ENCODE measurements at regions not wholly inside any gene's neighbourhood (a gene's known extent, or its start where the extent isn't known, plus 50 kb on each side); places are given as distances from the start of the nearest gene placed in this dataset.
"Not testable (repeated sequence)": the region's sequence is repeated elsewhere in the genome, so short reads cannot be mapped to it uniquely, and the experiment has no call there.

- not testable (repeated sequence) for DNase-seq
Measured at GRCh38 chr5:177857642-177858200, 75.0 kb upstream of the FAM153A start.

DNA sequence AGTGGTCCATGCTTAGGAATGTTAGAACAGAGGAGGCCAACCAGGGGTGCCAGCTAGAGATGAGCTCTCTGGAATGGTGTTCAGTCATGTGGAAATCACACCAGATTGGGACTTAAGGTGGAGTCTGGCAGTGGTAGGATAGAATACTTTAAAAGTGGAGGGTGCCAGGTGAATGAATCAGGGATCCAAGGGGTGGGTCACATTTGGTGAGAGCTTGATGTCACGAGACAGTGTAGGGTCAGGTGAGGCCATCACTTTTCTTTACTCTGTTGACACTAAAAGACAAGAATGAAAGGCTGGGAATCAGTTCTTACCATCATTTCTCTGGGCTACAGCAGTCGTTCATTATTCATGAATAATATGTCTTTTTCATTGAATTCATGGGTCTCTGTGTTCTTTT lies 73.8 kb upstream of the FAM153A start:
- DNase-seq: not testable (repeated sequence)

- DNase-seq: not testable (repeated sequence)
Measured at GRCh38 chr5:177847914-177848313, 65.2 kb upstream of the FAM153A start.

GRCh38 chr5:177846598-177846997 lies 63.9 kb upstream of the FAM153A start:
- not testable (repeated sequence) for DNase-seq

DNA sequence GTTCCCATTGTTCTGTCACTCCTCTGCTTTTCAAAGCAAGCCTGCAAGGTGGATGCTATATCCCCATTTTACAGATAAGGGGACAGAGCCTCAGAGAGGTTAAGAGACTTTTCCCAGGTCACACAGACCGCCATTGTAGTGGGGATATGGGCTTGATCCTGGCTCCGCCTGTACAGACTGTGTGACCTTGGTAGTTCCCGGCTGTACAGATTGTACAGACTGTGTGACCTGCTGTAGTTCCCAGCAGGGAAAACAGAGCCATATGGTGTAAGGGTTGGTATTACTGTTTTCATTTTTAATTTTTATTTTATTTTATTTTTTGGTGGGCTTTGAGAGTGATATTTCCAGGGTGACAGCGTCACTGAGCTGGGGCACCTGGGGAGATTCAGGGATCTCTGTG lies 63.2 kb upstream of the FAM153A start:
- not testable (repeated sequence) for DNase-seq

DNA sequence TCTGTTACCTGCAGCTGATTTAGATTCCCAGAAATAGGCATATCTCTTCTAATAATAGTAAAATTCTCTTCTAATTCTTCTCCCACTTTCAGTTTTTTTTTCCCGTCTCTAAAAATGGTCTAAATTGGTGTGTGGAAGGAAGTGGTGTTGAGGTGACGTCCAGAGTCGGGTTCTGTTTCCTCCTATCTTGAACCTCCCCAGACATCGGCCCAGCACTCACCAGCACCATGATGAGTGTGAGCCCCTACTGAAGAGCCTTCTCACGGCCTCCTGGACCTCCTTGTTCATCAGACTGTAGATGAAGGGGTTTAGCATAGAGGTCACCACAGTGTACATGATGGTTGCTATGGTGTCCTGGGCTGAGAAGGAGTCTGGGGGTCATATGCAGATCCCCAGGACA lies 53.5 kb upstream of the FAM153A start:
- not testable (repeated sequence) for DNase-seq
